Right renal cortex interstitium (tissue), 3 donors: ENCODE measurements at regions not wholly inside any gene's neighbourhood (a gene's known extent, or its start where the extent isn't known, plus 50 kb on each side); places are given as distances from the start of the nearest gene placed in this dataset.

Source experiments
- DNase-seq, 3 donors: peaks; one replicate each; pipeline ENCODE4 v3.0.0-alpha.2; 2013; ENCODE audit warnings: low read depth in 3 of 3, low spot score in 2 of 3

DNA sequence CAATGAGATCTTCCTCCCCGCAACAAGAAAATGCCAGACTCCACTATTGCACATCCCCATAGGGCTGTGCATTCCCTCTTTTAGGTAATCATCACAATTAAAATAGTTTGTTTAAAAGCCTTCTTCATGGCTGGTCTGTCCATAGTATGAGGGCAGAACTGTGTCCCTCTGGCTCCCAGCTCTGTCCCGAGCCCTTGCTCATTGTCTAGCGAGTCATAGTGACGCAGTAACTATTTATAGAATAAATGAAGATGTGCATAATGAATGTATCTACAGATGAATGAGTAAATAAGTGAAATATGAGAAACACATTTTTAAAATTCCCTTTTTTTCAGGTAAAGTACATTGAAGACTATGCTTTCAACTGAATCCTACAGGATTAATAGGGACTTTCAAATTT lies 128.4 kb upstream of the TMC3 start:
- no peak for DNase-seq

DNA sequence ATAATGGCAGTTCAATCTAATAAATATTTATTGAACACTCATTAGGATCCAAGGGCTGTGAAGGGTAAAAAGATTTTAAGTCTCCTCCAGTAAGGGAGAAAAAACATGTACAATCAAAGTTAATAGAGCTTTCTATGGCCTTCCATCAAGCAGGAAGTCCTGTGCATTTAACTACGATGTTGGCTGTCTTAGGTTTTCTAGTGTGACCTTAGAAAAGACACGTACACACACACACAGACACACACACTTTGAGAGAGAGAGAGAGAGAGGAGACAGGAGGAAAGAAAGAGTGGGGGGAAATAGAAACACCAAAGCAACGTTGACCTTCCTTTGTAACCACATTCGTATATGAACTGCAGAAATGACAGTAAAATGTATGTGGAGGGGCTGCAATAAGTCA lies 126.1 kb upstream of the TMC3 start:
- DNase-seq = no peak

DNA sequence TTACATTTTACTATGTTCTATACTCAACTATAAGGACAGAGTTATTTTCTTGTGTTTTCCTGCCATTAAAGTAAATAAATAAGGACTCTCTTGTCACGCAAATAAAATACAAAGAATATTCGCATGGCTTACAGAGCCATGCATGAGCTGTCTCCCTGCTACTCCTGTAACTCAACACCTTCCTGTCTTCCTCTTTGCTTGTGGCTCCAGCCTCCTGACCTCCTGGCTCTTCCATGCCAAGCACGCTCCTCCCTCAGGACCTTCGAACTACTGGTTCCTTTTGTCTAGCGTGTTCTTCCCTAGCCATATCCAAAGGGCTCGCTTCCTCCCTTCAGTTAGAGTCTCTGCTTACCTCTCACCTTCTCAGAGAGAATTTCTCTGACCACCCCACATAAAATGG lies 124.3 kb upstream of the TMC3 start:
- DNase-seq = no peak

DNA sequence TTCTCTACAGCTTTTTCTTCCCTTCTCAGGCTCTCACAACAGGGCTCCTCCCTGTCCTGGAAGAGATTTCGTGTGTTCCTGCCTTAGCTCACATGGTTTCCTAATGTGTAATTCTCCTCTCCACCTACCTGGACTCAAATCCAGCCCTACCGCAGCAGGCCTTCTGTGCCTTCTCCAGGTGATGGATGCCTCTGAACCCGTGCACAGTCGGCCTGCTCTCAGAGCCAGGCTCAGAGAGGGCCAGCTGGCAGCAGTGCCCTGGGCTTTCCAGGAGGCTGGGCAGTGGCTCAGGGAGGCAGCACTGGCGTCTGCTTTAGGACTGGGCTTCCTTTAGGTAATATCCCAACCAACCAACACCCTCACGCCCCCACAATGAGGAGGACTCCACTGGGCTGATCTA lies 123.2 kb upstream of the TMC3 start:
- no peak for DNase-seq

DNA sequence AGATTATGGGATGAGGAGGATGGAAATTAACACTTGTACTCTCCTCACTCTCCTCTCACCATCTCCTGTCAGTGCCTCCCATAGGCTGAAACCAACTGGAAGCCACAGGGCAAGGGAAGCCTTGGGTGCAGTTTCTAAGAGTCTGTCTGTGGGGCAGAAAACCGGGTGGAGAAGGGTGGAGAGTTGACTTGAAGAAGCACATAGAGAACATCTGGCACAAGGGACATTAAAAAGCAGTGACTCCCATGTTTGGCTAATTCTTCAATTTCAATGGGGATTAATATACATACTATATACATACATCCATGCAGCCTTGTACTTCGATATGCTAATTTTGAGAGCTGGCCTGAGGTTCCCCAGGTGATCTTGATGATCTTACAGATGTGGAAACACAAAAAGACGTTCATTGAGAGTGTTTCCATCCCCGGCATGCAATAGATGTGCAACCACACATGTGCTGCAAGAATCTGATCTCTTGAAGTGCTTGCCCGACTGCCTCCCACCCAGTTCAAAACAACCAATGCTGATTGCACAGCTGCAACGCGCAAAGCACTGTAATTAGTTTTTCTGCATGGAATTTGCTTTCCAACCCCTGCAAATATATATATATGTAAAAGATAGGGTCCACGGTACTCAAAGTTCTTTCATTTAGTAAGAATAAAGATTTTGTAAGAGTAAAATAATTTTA lies 121.9 kb upstream of the TMC3 start:
- DNase-seq = no peak

DNA sequence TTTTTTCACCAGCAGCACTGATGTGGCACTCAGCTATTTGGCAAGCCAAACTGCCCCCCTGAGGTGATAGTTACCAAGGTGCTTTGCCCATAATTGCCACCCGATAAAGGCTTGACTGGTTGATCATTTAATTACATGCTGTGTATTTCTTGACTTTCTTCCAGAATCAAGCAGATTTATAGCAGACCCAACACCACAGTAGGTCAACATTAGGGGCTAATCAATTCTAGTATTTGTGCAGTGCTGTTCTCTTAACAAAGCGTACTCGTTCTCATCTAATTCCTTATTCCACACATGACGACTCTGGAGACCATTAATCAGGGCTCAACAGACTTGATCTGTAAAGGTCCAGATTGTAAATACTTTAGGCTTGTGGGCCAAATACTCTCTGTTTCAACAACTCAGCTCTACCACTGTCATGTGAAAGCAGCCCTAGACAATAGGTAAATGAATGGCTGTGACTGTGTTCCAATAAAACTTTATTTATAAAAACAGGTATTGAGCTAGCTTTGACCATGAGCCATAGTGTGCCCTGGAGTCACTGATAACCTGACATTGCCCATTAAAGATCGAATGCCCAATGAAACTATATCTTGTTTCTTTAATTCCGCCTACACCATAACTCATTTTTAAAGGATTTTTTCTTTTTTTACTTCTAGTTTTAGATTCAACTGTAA lies 119.1 kb upstream of the TMC3 start:
- no peak for DNase-seq

DNA sequence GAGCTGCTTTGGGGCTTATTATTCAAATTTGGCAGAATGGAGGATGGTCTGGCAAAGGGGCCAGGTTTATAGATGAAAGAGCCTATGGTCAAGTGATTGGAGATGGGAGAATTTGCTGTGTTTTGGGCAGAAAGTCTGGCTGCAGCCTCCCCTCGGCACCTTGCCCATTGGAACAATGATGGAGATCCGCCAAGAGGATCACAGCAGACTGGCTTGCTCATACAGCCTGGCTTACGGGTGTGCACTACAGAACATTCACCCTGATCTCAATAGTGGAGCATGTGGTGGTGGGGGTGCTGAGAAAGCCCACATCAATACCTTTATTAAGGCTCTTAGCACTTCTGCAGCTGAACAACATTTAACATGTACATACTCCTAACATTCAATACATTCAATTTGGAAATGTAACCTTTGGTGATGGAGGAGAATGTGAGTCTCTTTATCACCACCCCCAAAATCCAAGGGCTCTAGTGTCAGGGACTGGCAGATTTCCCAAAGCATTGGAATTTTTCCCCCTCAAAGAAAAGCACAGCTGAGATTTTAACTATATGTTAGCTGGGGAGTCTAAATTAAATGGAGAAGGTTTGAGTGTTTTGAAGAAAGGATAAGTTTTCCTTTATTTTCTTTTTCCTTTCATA lies 118.4 kb upstream of the TMC3 start:
- no peak for DNase-seq

DNA sequence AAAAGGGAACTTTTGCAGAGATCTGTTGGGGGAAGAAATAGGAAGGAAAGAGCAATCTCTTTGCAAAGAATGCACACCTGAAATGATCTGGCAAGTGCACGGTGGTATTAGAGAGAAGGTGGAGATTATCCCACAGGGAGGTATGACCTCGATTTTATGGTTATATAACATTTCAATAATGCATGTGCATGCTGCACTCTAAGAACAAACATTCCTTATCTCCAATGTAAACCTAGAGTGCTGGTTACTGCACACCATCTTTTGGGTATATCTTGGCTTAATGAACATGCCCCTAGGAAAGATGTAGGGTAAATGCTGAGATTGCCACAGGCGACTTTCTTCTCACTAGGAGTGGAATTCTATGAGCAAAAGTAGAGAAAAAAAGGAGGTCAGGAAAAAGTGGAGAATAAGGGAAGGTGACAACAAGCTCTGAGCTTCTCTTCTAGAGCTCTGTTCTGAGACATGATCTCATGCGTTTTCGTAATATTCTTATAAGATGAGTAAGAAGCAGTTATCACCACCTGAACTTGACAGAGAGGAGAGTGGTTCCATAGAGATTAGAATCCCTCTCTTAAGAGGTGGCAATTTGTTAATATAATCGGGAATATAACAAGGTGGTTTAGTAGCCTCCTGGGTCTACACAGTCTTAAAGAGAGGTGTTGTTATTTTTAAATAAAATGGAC lies 117.5 kb upstream of the TMC3 start:
- DNase-seq = no peak

DNA sequence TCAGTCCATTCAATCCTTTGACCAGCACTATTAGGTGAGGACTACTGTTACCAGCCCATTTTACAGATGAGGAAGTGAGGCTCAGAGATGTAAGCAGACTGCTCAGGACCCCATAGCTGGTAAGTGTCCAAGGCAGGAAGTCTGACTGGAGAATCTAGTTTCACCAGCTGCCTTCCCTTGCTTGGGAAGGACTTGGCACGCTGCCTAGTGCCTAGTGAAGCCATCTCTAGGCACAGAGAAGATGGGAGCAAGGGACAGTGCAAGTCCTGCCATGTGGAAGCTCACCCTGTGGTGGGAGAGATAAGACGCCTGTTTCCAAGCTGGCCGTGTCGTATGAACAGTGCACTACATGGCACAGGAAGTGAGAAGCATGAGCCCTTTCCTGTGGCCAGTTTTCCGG lies 111.8 kb upstream of the TMC3 start:
- DNase-seq = no peak

- DNase-seq = no peak
These were observed 110.3 kb upstream of the TMC3 start for GRCh38 chr15:81484086-81484955.

DNA sequence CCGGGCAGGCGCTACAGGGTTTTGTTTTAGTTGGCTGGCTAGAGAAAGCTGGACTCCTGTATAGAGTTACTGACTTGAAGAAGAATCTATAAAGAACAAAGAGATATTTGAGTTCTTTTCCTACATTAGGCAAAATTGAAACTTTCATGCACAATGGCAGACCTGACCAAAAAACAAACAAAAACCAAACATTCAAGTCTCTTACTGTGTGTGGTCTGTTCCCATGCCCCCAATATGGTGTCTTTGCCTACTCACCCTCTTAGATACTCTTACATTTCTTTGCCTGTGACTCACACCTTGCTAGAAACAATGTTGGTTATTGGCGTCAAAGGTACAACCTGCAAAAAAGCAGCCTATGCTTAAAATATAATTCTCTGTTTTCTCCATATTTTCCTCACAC lies 109.5 kb upstream of the TMC3 start:
- DNase-seq = no peak

DNA sequence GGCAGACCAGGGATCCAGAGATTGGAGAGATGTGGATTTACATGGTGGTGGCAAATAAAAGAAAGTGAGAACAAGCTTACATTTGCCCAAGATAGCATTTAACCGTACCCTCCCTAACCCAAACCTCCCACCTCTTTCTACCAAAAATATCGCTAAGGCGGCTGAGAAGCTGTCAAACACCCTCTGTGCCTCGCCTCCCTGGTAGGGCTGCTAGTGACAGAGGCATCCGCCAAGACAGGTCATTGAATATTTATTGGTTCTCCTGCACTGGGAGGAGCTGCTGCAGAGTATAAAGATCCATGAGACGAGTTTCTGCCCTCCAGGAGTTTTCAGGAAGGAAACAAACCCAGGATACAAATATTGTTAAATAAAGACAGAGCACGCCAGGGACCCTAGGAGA lies 107.3 kb upstream of the TMC3 start:
- no peak for DNase-seq

- DNase-seq = peak; percentile 45 to 64 (median 61)
These were observed 106.6 kb upstream of the TMC3 start for GRCh38 chr15:81480645-81481053.

GRCh38 chr15:81478354-81478753 lies 104.3 kb upstream of the TMC3 start:
- no peak for DNase-seq

DNA sequence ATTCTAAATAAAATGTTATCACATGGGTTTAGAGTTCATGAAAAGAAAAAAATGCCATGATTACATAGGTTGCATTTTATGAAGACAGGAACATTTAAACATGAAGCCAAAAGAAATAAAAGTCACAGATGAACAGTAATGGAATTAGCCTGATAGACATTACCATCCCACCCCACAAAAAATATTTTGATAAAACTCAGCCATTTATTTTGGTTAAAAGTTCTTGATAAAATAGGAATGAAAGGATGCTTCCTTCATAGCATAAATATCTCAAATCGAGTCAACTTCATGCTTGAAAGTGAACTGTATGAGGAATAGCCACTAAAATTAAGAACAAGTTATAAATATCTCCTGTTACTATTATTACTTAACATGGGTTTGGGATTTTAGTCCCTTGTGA lies 101.9 kb upstream of the TMC3 start:
- DNase-seq = no peak

DNA sequence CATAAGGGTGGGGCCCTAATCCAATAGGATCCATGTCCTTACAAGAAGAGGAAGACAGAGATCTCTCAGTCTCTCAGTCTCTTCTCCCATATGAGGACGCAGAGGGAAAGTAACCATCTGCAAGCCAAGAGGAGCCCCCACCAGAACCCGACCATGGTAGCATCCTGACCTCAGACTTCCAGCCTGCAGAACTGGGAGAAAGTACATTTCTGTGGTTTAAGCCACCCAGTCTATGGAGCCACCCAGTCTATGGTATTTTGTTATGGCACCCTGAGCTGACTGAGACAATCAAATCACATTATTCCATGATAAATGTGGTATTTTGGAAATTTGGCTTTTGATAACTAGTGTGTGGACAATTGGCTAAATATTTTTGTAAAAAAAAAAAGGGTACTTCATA lies 101.5 kb upstream of the TMC3 start:
- DNase-seq = no peak

- DNase-seq = no peak
These were observed 99.9 kb upstream of the TMC3 start for GRCh38 chr15:81473946-81474345.

- DNase-seq = no peak
These were observed 99.2 kb upstream of the TMC3 start for GRCh38 chr15:81473177-81473576.

GRCh38 chr15:81471151-81471550 lies 97.1 kb upstream of the TMC3 start:
- no peak for DNase-seq

DNA sequence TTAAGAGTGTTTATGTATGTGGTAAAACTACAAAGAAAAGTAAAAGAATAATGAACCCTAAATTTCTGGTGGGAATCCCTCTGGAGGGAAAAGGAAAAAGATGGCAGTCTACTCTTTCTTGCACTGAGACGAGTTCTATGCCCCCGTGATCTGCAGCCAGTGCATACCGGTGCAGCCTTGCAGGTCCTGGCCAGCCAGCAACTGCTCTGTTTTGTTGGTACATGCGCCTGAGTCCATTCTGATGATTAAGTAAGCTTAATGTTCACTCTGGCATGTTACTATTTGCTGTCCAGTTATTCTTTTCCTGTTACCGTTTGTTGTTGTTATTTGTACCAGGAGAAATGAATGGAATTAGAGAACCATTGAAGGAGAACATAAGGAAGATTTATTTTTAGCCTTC lies 95.1 kb upstream of the TMC3 start:
- no peak for DNase-seq

DNA sequence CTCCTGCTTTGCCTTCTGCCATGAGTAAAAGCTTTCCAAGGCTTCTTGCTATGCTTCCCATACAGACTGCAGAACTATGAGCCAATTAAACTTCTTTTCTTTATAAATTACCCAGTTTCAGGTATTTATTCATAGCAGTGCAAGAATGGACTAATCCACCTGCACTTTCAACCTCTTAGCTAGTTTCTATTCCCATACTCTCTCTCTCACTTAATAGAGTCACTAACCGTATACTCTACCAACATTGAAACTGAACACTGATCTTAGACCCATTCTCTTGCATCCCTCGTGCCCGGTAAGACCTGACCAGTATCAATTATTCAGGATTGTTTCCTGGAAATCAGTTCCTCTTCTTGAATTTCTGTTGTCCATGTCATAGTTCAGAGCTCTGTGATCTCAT lies 92.7 kb upstream of the TMC3 start:
- no peak for DNase-seq
